ENCODE measurements at regions not wholly inside any gene's neighbourhood (a gene's known extent, or its start where the extent isn't known, plus 50 kb on each side); places are given as distances from the start of the nearest gene placed in this dataset.

DNA sequence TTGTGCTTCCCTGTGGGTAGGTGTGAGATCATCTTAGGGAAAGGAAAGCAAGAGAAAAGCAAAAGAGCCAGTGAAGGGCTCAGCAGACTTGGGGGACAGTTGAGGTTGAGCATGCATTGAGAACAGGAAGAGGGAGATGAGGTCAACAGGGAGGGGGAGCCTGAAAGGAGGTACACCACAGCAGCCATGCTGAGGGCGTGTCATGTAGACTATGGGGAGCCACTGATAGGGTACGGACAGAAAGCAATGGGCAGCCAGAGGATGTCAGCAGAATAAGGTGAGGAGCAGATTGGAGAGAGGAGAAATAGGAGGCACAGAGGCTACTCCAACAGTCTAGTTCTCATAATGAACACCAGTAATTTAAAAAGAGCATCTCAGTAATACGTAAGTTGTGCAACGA lies 351.1 kb upstream of the HTR1E start:
- TF ChIP-seq, protein P1, sequence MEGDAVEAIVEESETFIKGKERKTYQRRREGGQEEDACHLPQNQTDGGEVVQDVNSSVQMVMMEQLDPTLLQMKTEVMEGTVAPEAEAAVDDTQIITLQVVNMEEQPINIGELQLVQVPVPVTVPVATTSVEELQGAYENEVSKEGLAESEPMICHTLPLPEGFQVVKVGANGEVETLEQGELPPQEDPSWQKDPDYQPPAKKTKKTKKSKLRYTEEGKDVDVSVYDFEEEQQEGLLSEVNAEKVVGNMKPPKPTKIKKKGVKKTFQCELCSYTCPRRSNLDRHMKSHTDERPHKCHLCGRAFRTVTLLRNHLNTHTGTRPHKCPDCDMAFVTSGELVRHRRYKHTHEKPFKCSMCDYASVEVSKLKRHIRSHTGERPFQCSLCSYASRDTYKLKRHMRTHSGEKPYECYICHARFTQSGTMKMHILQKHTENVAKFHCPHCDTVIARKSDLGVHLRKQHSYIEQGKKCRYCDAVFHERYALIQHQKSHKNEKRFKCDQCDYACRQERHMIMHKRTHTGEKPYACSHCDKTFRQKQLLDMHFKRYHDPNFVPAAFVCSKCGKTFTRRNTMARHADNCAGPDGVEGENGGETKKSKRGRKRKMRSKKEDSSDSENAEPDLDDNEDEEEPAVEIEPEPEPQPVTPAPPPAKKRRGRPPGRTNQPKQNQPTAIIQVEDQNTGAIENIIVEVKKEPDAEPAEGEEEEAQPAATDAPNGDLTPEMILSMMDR (IDR thresholded peaks at IDR 0.05; ENCODE audit: control insufficient read depth, insufficient read depth, low read depth, low read length, missing control alignments): no peak
- no peak overlapping the region for H3K4me3 ChIP-seq (ENCODE audit: control insufficient read depth, low read depth, low read length)

DNA sequence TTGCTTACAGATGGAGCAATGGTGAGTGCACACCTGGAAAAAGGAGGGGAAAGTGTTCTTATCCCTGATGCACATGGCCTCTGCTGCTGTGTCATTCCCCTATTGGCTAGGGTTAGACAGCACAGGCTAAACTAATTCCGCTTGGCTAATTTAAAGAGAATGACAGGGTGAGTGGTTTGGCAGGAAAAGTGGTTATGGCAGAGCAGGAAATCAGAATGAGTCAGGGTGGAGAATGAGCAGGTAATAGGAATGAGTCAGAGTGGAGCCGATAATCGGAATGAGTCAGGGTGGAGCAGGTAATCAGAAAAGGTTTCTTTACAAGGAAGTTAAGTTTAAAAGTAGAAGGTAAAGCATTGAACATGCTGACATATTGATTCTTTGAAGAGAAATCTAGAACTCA lies 355.5 kb upstream of the HTR1E start:
- TF ChIP-seq, protein P1 (IDR thresholded peaks at IDR 0.05; ENCODE audit: control insufficient read depth, insufficient read depth, low read depth, low read length, missing control alignments): no peak
- no peak overlapping the region for H3K4me3 ChIP-seq (ENCODE audit: control insufficient read depth, low read depth, low read length)
- no peak for DNase-seq (ENCODE audit: low read depth)

More for the DNA sequence above, 351.1 kb upstream of the HTR1E start:
- no peak for DNase-seq (ENCODE audit: low read depth)

DNA sequence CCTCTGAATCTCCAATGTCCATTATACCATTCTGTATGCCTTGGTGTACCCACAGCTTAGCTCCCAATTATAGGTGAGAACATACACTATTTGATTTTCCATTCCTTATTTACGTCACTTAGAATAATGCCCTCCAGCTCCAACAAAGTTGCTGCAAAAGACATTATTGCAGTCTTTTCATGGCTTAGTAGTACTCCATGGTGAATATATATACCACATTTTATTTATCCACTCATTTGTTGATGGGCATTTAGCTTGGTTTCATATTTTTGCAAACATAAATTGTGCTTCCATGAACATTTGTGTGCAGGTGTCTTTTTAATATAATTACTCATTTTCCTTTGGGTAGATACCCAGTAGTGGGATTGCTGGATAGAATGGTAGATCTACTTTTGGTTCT lies 374.1 kb upstream of the HTR1E start:
- no peak overlapping the region for H3K4me3 ChIP-seq (ENCODE audit: control insufficient read depth, low read depth, low read length)
- TF ChIP-seq, protein P1 (IDR thresholded peaks at IDR 0.05; ENCODE audit: control insufficient read depth, insufficient read depth, low read depth, low read length, missing control alignments): no peak
- no peak for DNase-seq (ENCODE audit: low read depth)

DNA sequence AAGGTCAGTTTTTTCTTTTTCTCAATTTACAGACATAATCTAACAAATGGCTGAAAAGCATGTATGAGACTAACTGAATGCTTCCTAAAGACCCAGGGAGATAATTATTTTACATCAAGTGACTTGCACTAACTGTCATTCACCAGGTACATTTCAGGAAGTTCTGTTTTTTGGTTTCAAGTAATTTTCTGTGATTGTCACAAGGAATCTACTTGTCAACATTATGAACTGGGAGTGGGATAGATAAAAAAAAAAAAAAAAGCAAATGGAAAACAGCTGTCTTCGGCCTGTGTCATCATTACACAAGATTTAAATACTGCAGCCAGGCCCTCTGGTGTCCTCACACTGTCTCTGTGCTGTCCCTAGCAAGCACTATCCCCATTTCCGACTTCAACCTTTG lies 379.0 kb upstream of the HTR1E start:
- no peak overlapping the region for H3K4me3 ChIP-seq (ENCODE audit: control insufficient read depth, low read depth, low read length)
- DNase-seq (ENCODE audit: low read depth): no peak
- TF ChIP-seq, protein P1 (IDR thresholded peaks at IDR 0.05; ENCODE audit: control insufficient read depth, insufficient read depth, low read depth, low read length, missing control alignments): no peak

DNA sequence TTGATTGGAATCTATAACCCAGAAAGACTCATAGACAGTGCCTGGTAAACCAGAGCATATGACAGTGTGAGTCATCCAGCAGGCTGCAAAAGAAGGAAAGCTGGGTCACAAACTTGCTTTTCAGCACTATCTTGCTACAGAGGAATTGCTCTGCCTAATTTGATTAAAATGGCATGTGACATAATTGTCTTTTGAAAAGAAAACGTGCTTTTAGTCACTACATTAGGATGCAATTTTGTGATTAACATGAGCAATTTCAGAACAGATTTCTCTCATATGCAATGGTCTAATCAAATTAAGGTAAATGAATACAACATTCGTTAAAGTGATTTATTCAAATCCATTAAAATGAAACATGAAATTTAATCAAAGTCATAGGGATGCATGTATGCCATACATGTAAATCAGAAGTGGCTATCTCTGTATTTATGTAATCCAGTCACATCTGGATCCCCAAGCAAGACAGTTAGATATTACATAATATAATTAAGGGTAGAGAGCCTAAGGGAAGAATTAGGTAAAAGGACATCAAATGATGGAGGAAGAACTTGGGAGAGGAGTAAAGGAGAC lies 400.0 kb upstream of the HTR1E start:
- no peak for DNase-seq (ENCODE audit: low read depth)
- no peak overlapping the region for H3K4me3 ChIP-seq (ENCODE audit: control insufficient read depth, low read depth, low read length)
- TF ChIP-seq, protein P1 (IDR thresholded peaks at IDR 0.05; ENCODE audit: control insufficient read depth, insufficient read depth, low read depth, low read length, missing control alignments): no peak

DNA sequence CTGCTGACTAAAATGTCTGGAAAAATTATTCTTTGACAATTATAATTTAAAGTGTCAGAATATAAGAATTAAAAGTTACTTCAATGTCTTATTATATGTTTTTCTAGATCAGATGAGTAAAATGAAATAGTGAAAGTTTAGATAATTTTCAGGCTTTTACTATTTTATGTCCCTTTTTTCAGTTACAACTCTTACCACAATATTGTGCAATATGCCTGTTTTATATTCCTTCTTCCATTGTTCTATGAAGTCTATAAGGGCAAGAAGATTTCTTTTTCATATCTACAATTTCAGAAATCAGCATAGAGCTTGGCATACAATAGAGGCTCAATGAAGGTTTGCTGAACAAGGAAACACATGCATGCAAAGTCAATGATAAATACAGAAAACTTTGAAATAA lies 401.2 kb upstream of the HTR1E start:
- TF ChIP-seq, protein P1 (IDR thresholded peaks at IDR 0.05; ENCODE audit: control insufficient read depth, insufficient read depth, low read depth, low read length, missing control alignments): no peak
- no peak for DNase-seq (ENCODE audit: low read depth)
- no peak overlapping the region for H3K4me3 ChIP-seq (ENCODE audit: control insufficient read depth, low read depth, low read length)

DNA sequence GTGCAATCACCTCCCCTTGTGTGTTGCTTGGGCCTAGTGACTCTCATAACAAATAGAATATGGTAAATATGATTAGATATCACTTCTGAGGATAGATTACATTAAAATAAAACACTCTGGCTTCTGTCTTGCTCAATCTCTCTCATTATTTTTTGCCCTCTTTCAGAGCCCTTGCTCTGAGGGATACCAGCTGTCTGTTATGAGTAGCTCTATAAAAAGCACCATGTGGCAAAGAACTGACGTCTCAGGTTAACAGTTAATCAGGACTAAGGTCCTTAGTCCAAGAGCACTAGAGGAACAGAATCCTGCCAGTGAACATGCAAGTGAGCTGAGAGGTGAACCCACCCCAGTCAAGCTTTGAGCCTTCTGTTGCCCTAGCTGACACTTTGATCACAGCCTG lies 402.2 kb upstream of the HTR1E start:
- no peak for DNase-seq (ENCODE audit: low read depth)
- no peak overlapping the region for H3K4me3 ChIP-seq (ENCODE audit: control insufficient read depth, low read depth, low read length)
- TF ChIP-seq, protein P1 (IDR thresholded peaks at IDR 0.05; ENCODE audit: control insufficient read depth, insufficient read depth, low read depth, low read length, missing control alignments): no peak

Data from AG09309 (cell line).